GM18868 (cell line): ENCODE measurements at regions not wholly inside any gene's neighbourhood (a gene's known extent, or its start where the extent isn't known, plus 50 kb on each side); places are given as distances from the start of the nearest gene placed in this dataset.
"Not testable (repeated sequence)": the region's sequence is repeated elsewhere in the genome, so short reads cannot be mapped to it uniquely, and the experiment has no call there.

ENCODE experiments used
- ATAC-seq: cut with Tn5 transposase; IDR thresholded peaks from one replicate; pipeline ENCODE4 v1.9.1; 2021; ENCODE audit warnings: mild to moderate bottlenecking, moderate library complexity; ENCODE audit not compliant: unreplicated experiment

DNA sequence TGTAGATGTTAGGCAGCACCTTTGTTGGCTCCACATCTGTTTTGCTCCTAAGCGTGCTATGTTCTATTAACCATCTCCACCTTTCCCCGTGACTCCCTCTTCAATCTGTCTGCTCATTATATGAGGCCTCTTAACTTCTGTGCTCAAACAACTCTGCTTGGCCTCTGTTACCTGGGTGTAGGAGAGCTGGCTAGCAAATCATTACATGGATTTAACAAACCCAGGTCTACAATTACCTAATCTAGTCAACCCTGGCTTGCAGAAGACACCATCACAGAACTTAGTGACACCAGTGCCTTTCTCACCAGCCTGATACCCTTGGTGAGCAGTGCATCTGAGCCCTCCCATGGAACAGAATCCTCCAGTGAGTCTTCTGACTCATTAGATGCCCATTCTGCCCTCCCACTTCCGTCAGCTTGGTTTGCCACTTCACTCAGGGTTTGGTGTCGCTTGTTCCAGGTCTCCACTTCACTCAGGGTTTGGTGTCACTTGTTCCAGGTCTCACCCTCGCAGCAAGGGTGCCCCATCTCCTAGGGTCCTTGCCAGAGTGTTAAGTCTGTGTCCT is 92.0 kb upstream of the KIF26B start:
- ATAC-seq = no peak

DNA sequence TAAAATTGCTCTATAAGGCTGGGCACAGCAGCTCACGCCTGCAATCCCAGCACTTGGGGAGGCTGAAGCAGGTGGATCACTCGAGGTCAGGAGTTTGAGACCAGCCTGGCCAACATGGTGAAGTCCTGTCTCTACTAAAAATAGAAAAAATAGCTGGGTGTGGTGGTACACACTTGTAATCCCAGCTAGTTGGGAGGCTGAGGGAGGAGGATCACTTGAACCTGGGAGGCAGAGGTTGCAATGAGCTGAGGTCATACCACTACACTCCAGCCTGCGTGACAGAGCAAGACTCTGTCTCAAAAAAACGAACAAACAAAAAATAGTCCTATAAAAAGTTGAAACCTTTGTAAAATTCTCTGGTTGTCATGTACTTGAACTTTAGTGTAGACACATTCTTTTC is 93.0 kb upstream of the KIF26B start:
- ATAC-seq = not testable (repeated sequence)

DNA sequence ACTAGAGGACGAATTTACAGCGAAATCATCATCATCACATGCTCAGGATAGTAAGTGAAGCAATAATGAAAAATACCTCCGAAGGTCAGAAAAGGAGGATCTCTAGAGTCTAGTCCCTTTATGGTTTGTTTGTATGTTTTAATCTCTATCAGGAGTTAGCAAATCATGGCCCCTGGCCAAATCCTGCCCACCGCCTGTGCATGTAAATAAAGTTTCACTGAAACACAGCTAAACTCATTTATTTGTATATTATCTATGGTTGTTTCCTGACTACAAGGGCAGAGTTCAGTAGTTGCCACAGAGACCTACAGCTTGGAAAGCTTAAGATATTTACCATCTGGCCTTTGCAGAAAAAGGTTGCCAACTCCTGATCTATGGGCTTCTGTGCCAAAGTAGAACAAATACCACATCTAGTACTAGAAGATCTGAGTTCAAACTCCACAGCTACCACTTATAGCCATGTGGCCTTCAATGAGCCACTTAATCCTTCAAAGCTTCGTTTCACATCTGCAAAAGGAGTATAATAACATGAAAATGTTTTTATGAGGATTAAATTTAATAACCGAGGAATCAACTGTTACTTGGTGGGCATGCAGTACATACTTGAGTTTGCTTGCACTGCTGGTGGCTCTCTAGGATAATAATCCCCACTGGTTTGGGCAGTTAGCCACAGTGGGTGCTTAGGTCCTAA is 94.0 kb upstream of the KIF26B start:
- ATAC-seq = no peak

DNA sequence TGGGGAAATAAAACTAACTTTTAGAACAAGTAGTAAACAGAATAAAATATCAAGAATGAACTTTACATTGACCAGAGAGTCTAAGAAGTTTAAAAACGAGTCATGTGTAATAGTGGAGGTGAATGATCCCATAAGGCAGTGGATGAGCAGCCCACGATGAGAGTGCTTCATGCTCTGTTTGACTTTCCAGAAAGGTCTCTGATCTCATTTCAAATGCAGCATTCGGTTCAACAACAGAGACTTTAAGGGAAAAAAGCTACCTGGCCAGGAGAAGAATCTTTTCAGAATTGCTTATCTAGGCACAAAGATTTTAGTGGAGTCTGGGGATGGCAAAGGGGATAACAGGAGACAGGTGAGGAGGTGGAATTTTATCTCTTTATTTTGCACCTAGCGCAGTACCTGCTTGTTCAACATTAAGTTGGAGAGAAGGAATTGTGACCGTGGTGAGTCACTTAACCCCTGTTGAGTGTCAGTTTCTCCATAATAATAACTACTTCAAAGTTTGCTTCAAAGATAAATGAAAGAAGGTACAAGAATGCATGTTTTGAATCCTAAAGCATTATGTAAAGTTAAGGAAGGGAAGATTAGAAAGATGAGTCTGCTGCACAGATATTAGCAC is 94.9 kb upstream of the KIF26B start:
- no peak for ATAC-seq

DNA sequence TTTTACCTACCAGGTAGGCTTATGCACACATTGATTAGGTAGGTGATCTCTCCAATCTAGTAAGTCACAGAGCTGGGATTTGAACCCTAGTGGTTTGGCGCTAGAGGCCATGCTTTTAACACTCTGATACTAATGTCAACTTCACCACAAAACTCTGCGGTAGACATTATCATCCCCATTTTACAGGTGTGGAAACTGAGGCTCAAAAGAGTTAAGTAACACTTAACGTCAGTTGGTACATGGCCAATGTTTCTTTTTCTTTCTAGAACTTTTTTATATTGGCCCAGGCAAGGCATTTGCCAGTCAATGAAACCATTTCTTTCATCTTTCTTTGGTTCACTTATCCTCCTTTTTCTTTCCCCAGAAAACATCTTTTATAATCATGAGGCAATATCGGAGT is 95.9 kb upstream of the KIF26B start:
- ATAC-seq = no peak

DNA sequence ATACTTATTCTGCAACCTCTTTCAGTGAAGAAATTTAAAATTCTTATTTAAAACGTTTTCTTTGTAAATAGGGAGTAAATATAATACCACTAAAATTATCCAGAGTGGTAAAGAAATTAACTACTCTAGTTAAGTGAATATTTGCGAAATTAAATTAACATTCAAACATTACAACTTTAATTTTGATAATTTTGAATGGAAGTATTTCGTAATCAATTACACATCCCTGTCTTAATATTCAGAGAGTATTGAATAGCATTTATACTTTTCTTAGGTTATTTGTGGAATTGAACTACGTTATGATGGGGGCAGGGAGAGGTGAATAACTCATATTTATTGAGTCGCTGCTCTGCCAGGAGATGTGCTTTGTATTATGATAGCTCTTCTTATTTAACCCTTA is 96.3 kb upstream of the KIF26B start:
- ATAC-seq = no peak

DNA sequence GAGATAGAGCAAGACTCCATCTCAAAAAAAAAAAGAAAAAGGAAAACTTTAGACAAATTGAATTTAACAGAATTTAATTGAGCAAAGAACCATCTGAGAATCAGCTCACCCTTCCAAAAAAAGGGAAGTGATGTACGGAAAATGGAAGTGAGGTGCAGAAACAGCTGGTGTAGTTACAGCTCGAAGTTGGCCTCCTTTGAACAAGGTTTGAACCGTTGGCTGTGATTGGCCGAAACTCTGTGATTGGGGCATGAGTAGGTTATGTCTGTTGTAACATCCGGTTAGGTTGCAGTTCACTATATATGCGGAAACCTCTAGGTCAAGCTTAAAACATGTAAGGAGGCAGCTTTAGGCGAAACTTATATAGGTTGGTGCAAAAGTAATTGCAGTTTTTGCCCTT is 97.9 kb upstream of the KIF26B start:
- no peak for ATAC-seq

DNA sequence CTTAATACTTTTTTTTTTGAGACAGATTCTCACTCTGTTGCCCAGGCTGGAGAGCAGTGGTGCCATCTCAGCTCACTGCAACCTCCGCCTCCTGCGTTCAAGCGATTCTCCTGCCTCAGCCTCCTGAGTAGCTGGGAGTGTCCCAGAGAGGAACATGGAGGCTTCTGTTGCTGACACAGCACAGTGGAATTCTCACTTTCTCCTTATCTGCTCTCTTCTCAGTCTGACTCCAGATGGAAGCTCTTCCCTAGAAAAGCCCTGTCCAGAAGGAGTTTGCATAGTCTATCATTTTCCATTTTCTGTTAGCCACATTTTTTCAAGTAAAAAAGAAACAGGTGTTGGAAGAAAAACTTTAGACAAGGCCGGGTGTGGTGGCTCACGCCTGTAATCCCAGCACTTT is 98.5 kb upstream of the KIF26B start:
- ATAC-seq = not testable (repeated sequence)

DNA sequence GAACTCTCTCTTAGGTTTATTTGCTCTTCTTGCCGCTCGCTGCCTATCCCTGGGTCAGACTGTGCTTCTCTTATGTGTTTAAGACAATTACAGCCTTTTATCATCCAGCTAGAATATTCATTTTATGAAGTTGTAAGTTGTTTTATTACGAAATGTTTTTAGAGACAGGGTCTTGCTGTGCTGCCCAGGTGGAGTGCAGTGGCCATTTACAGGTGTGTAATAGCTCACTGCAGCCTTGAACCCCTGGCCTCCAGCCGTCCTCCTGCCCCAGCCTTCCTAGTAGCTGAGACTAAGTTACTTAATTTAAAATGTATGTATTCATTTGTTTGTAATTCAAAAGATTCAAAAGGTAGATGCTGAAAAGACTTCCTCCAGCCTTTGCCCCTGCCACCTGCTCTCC is 99.0 kb upstream of the KIF26B start:
- ATAC-seq = no peak

DNA sequence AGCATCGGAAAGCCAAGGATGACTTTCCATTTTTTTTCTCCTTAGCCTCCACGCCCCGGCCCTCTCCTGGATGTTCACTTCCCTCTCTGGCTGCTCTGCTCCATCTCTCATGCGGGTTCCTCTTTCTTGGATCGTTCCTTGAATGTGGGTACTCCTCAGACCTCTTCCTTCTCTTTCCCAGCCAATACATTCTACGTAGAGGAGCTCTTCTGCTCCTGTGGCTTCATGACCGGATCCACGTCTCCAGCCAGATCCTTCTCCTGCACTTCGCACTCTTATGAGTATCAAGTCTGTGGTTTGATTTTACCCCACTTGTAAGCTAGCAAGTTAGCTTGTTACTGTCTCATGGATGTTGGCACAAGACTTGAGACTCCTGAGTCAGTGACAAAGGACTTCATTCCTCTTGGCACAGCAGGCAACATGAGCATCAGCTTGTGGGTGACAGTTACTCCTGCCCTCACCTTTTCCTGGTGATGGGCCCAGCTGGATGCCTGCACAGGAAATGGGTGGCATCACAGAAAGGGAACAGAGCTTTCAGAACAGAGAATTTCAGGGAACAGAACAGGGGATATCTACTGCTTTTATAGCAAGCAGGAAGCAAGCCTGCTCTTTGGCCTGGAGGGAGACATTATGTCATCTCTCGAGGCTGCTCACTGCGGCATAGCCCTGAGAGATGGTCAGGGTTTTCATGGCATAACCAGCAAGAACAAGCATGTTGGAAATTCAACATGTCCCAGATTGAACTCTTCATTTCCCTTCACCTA is 100.1 kb upstream of the KIF26B start:
- no peak for ATAC-seq

DNA sequence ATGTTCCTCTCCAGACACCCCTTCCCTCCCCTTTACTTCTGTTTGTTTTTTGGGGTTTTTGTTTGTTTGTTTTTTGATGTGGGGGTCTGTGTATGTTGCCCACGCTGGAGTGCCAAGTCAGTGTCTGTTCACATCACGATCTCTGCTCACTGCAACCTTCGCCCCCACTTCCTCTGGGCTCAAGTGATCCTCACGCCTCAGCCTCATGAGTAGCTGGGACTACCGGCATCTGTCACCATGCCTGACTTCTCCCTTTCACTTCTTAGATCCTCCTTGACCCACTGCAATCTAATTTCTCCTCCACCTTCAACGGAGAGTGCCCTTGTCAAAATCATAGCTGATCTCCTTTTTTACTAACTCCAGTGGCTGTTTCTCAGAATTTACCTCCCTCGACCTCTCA is 100.7 kb upstream of the KIF26B start:
- no peak for ATAC-seq

DNA sequence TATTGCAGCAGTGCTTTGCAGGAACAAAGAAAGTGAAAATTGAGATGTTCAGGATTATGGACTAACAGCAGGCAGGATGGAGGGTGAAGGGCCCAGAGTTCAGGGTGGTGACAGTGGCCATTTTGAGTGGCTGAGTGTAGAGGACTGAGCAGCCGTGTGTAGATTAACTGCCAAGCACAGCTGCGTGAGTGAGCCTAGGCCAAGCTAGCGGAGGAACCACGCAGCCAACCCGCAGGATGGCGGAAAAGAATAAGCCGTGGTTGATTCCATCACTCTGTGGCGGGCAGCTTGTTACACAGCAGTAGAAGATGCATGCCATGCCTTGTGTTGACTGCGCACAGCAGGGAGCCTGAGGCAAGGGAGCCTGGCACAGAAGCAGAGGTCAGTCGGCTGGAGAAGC is 102.5 kb upstream of the KIF26B start:
- no peak for ATAC-seq

DNA sequence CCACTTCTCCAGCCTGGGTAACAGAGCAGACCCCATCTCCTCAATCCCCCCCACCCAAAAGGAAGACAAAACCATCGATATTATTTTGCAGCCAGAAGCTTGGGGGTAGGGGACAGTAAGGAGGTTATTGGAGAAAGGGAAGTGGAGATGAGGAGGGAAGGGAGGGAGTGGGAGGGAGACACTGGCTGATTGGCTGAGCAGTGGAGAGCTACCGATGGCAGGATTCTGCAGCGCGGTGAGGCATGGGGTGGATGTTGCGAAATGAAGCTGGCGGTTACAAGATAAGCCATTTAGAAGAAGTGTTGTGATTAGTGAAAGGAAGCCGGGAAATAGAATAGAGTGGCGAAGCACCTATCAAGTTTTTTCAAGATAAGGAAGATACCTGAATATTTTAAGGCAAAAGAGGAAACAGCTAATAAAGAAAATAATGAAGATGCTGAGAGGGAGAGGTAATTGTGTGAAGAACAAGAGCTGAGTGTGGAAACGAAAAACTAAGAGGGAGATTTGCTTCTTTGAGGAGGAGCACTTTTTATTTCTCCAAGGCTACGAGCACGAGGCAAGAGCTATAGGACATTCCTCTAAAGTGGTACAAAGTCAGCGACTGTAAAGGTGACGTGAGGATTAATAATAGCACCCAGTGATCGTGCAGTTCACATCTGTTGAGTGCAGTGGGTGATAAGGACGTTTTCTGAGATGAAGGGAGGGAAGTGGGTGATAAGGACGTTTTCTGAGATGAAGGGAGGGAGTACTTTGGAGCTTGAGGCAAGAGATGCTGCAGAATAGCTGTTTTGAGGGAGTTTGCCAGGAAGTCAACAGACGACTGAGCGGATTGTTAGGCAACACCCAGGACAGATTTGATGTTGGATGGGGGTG is 103.2 kb upstream of the KIF26B start:
- ATAC-seq = no peak

DNA sequence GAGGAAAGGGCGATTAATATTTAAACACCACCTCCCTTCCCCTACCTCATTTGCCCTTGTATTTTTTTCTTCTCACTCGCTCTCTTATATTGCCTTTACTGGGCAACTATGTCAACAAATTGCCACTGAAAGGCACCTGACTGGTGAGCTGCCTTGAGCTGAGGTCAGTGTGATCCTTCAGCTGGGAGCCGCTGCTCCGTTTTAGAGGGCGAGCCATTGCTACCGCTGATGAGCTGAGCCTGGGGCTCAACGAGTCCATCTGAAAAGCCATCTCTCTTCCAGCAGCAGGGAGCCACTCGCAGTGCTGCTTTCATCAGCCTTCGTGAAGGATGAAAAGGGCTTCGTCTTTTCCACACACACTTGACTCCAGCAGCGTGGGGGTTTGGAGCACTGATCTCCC is 108.0 kb upstream of the KIF26B start:
- no peak for ATAC-seq

DNA sequence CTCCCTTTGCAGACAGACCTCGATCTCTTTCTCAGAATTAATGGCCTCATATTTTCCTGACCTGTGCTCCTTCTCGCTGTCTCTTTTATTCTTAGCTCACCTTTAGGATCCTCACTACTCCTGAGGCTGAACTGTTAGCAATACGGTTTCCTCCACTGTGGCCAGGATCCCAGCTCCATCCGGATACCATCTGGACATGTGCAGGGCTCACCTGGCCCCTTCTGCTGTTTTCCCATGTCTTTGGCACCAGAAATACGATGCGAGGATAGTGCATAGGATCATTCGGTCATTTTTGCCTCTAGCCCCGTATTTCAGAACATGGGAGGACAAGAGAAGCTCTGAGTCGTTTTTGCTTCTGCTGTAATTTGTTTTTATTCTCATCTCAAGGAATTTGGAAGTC is 108.5 kb upstream of the KIF26B start:
- no peak for ATAC-seq

DNA sequence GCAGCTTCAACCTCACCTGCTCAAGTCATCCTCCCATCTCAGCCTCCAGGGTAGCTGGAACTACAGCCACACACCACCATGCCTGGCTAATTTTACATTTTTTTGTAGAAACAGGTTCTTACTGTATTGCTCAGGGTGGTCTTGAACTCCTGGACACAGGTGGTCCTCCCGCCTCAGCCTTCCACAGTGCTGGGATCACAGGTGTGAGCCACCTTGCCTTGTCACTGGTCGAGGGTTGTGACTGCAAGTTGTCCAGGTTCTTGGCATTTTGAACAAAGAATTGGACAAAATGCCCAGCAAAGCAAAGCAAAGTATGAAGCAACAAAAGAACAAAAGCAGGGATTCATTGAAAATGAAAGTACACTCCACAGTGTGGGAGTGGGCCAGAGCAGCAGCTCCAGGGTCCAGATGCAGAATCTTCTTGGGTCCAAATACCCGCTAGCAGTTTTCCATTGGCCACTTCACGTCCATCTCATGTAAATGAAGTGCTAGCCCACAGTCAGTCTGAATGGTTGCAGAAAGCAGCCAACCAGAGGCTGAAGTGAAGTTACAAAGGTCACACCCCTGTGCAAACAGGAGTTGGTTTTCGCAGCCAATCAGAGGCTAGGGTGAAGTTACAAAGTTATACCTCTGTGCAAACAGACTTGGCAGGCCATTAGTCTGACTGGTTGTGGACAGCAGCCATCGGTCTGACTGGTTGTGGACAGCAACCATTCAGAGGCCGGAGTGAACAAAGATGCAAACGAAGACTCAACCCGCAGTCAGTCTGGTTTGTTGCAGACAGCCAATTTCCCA is 109.5 kb upstream of the KIF26B start:
- ATAC-seq = no peak

DNA sequence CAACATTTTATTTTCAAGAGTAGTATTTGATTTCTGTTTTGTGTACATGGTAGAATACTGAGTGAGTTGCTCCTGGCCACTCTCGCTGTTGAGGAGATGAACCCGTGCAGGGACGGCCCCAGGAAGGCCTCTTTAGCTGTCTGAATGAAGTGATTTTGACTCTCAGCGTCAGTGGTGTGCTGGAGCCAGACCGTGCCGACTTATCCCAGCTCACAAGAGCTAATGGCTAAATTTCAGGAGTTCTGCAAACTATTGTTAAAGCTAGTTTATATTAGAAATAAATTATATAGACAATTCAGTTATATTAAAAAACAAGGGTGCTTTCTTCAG is 111.2 kb upstream of the KIF26B start:
- ATAC-seq = no peak

DNA sequence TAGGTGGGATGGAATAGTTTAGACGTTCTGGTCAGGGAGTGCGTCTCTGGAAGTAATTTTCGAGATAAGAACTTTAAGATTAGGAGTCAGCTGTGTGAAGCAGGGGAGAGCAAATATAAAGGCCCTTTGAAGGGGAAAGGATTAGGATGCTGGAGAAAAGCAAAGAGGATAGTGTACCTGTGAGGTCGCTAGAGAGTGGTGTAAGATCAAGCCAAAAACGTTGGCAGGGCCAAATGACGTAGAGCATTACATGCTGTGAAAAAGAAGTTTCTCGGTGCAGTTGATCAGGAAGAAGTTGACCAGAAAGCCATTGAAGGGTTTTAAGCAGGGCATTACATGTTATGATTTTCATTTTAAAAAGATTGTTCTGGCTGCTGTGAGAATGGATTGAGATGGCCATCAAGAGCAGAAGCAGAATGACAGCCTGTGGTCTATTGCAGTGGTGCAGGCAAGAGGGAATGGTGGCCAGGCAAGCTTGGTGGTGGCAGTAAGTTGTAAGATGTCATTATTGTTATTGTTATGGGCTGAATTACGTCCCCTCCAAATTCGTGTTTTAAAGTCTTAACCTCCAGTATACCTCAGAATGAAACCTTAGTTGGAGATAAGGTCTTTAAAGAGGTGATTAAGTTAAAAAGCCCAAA is 113.6 kb upstream of the KIF26B start:
- no peak for ATAC-seq

DNA sequence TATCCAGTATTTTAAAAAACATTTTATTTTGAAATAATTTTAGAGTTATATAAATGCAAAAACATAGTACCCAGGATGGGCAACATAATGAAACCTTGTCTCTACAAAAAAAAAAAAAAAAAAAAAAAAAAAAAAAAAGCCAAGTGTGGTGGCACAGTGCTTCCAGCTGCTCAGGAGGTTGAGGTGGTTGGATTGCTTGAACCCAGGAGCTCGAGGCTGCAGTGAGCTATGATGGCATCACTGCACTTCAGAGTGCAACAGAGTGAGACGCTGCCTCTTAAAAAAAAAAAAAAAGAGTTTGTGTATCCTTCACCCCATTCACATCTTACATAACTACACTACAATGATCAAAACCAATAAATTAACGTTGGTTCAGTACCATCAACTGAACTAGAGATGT is 115.6 kb upstream of the KIF26B start:
- ATAC-seq = no peak

DNA sequence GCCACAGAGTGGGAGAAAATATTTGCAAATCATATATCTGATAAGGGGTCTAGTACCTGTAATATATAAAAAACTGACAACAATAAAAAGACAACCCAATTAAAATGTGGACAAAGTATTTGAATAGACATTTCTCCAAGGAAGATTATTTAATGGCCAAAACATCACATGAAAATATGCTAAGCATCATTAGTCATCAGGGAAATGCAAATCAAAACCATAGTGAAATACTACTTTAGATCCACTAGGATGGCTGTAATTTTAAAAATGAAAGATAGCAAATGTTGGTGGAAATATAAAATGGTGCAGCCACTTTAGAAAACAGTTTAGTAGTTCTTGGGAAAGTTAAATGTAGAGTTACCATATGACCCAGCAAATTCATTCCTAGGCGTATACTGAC is 118.7 kb upstream of the KIF26B start:
- ATAC-seq = no peak
